HG03457 (cell line): ENCODE measurements at regions not wholly inside any gene's neighbourhood (a gene's known extent, or its start where the extent isn't known, plus 50 kb on each side); places are given as distances from the start of the nearest gene placed in this dataset.
"Not testable (repeated sequence)": the region's sequence is repeated elsewhere in the genome, so short reads cannot be mapped to it uniquely, and the experiment has no call there.

Experiments used
- ATAC-seq: cut with Tn5 transposase; IDR thresholded peaks from one replicate; pipeline ENCODE4 v1.9.1; 2021; ENCODE audit warnings: moderate number of reproducible peaks; ENCODE audit not compliant: unreplicated experiment

DNA sequence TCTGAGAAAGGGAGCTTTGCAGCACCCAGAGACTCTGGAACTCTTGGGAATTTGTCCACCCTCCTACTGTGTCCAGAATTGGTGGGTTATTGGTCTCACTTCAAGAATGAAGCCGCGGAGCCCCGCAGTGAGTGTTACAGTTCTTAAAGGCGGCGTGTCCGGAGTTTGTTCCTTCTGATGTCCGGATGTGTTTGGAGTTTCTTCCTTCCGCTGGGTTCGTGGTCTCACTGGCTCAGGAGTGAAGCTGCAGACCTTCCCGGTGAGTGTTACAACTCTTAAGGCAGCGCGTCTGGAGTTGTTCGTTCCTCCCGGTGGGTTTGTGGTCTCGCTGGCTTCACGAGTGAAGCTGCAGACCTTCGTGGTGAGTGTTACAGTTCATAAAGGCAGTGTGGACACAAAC, 824.7 kb downstream of the LRRTM4 start:
- ATAC-seq = not testable (repeated sequence)

DNA sequence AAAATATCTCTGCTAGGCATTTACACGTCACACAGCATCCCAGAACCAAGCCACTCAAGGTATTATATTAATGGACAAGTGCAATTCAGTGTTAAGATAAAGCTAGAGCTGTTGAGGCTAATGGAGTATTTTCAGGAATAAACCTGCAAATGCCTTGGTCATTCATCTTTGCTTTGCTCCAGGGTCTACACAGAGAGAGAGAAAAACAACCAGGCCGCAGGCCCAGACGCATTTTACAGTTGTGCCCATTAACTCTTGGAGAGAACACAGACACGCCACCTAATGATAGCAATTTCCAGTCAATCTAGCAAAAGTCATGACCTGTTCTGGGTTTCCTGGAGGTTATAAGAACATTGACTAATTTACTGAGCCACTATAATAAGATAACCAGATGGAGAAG, 829.3 kb downstream of the LRRTM4 start:
- no peak for ATAC-seq

DNA sequence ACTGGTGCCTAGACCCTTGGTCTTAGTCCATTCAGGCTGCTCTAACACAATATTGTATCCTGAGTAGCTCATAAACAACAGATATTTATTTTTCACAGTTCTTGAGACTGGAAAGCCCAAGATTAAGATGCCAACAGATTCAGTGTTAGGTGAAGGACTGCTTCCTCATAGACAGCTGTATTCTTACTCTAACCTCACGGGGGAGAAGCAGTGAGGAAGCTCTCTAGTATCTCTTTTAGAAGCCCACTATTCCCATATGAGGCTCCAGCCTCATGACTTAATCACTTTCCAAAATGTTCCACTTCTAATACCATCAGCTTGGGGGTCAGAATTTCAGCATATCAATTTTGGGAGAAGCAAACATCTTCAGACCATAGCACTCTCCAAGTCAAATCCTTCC, 833.4 kb downstream of the LRRTM4 start:
- no peak for ATAC-seq

- no peak for ATAC-seq
Observed at GRCh38 chr2:76687923-76688322, 834.3 kb downstream of the LRRTM4 start.

- ATAC-seq = no peak
Observed at GRCh38 chr2:76684756-76685155, 837.4 kb downstream of the LRRTM4 start.

- no peak for ATAC-seq
Observed at GRCh38 chr2:76679025-76679396, 843.2 kb downstream of the LRRTM4 start.

DNA sequence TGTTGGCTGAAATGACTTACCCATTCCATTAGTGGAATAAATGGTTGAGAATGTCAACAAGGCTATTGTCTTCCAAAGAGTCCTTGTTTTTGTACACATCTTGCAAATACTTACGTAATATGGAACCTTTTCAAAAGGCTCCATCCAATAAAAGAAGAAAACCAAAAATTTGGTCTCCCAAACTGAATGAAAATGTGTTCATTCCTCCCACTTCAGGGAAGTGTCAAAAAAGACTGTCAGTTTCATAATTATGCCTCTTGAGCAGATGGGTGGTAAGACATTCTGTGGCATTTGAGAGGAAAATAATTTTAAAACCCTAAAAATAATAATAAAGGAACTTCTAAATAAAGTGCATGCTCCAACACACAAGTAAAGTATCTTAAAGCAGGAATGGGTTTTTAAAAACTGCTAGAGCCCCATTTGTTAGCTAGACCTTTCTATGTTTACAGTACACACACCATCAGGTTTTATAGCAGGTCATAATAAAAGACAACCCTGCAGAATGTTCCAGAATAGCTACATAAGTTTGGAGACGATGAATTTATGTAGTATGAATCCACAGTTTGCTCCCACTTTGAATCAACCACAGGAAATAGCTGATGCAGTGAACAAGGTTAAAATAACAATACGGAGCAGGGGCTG, 843.7 kb downstream of the LRRTM4 start:
- ATAC-seq = no peak

DNA sequence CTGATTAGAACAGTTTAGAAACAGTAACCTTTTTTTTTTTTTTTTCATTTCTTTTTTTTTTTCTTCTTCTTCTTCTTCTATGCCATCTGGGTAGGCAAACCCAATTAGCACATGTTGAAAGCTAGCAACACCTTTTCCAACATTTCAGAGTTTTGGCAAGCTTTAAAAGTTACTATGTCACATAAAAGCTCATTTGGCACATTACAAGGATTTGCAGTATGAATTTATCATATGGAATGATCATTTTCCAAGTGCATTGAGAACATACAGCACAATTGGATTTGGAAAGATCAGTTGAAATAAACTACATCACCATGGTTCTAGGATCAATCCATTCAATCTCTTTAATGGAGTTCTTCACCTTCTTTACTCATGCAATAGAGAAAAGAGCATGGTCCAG, 847.0 kb downstream of the LRRTM4 start:
- ATAC-seq = no peak

DNA sequence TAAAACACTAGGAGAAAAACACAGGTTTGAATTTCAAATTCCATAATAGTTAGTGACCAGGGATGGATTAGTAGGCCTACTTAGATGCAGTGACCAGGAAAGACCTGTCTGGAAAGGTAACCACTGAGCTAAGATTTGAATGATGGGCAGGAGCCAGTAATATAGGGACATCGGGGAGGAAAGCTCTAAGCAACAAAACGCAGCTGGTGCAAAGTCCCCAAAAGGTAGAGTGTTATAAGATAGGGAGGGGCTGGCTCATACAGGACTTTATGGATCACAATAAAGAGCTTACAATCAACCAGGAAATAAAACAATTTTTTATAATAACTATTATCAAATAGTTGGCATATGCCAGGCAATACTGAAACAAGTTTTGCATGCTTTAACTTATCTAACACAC, 849.4 kb downstream of the LRRTM4 start:
- ATAC-seq = no peak

DNA sequence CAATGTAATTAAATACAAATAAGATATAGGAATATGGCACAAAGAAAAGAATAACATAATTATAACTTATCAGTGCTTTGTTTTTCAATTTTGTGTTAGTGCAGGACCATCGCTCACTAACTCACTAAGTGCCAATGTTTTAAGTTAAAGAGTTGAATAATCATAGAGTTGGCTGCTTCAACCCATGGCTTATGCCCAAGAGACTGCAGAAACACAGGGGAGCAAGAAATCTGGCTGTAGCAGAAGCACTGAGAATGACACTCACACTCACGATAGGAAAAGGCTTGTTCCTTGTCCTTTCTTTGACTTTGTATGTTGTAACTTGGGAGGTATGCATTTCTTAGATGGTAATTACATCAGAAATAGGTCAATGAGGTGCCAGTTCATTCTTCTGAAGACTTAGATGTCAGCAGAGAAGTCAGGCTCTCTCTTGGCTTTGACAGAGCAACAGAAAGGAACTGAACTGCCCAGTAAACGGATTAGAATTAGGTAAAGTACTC, 852.2 kb downstream of the LRRTM4 start:
- ATAC-seq = no peak

GRCh38 chr2:76668279-76668678, 853.9 kb downstream of the LRRTM4 start:
- no peak for ATAC-seq

DNA sequence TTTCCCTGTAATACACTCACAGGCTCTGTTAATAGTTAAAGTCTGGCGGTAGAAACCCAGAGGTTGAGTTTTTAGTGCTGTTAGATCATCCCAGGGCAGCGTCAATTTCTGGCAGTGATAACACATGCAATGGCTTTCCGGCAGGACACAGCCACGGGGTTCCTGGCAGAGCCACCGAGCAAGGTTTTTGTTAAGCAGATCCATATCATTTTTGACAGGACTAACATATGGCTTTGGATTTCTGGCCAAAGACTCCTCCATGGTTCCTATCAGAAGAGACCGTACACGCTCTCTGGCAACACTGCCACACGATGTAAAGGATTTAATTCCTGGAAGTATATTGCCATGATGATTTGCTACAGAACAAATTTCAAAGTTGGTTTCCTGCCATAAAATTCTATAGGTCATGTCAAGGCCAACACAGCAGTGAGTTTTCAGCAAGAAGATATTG, 854.3 kb downstream of the LRRTM4 start:
- ATAC-seq = no peak

- ATAC-seq = no peak
Observed at GRCh38 chr2:76642129-76642528, 880.0 kb downstream of the LRRTM4 start.

DNA sequence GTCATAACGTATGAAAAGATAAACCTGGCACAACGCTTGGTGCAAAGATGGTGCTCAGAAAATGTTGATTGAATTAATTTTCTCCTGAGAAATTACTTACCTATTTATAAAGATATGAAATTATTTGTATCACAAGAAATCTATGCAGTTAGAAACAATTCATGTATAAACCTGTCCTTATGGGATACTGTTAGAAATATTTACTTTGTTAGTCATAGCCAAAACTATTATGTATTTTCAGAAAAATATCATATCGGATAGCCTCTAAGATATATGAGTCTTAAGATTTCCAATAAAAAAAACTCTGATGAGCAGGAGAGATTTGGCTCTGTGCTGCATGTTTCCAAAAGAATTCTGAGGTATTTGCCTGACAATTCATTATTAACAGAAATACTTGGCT, 880.7 kb downstream of the LRRTM4 start:
- ATAC-seq = no peak

DNA sequence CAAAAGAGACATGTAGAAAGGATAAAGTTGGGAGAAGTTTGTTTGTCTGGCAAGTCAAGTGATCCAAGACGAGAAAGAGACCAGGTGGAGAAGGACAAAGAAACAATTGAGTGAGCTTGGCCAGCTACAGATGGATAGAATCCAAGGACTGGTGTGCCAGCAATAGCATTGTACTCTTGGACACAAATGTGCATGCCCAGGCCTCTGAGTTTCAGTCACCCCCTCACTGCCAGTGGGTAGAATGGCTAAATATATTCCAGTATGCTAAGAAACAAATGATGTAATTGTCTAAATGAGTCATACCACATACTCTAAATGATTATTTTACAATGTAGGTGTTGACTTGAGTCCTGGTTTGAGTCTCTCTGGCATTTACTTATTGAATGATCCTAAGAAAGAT, 881.3 kb downstream of the LRRTM4 start:
- no peak for ATAC-seq

DNA sequence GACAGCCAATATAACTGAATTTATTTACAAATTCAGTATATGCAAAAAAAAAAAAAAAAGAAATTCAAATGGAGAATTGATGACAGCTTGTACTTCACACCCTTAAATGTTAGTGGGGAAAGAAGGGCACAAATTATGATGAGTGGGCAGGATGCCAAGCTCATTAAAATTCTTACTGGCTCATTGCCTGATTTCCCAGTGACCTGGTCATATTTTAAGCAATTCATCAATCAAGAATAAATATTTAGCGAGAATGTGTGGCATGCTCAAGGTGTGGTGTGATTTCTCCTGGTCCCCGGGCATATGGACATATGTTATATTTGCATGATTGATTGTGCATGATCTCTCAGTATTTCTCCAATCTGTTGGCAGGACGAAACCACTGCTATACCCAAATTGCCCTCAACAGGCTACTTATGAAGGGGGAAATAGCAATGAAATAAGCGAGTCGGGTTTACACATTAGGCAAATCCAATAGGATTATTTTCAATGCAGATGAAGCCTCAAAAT, 883.0 kb downstream of the LRRTM4 start:
- ATAC-seq = no peak

GRCh38 chr2:76633276-76633921, 888.8 kb downstream of the LRRTM4 start:
- ATAC-seq = no peak

- ATAC-seq = no peak
Observed at GRCh38 chr2:76625101-76625500, 897.1 kb downstream of the LRRTM4 start.

DNA sequence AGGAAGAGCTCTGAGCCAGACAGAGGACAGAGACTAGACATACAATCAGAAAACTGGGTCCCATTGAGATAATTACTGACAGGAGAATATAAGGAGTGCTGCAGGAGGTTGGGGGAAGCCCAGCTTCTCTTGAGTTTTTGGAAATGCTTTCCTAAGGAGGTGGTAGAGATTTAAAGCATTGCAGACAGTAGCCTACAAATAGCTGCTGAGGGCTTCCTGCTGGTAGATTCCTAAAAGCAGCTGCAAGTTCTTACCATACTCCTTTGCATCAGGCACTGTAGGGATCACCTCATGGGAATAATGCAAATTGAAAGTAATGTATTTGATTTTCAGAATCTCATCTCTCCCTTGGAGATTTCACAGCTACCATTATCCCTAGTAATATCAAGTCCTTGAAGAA, 902.6 kb upstream of the GCFC2 start:
- ATAC-seq = no peak

DNA sequence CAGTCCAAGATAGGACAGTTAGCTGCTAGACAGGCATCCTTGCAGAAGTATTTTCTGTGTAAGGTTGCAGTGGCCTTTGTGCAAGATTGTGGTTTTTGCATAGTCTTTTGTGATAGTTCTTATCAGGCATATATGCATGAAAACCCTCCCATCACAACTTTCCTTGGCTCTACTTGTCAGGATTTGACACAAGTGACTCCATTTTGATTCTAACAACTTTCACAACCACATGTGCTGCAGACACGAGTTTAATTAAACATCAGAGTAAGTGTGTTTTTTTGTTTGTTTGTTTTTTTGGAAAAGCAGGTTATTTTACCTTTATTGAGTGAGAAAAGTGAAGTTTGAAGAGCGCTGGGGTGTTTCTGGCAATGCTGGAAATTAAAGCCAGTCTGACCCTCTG, 902.0 kb upstream of the GCFC2 start:
- ATAC-seq = no peak

DNA sequence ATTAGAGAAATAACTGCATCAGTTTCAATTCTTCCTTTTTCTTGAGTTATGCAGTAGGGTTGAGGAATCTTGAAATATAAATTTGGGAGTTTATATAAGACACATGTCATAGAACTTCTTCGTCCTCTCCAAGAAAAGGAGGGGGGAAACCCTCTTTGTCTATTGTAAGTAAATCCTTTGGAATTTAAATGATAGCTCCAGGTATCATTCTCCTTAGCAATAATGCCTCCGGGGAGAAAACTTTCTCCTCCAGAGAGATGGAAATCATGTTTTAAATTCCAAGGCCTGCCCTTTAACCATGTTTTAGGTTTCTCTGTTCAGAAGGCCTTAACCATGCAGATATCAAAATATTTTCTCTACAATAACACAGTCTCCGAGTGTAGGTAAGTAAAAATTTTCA, 899.7 kb upstream of the GCFC2 start:
- no peak for ATAC-seq

- peak; percentile 98 for ATAC-seq
Observed at GRCh38 chr2:76599732-76600368, 889.1 kb upstream of the GCFC2 start.
